GM23338 (cell line): ENCODE measurements at regions not wholly inside any gene's neighbourhood (a gene's known extent, or its start where the extent isn't known, plus 50 kb on each side); places are given as distances from the start of the nearest gene placed in this dataset.

Source experiments
- ATAC-seq: fragments of 200-7000 bp; cut with Tn5 transposase; 3 replicates; pipeline ENCODE4 v1.9.1; 2020
- DNase-seq: peaks from one replicate; pipeline ENCODE4 v3.0.0-alpha.2; 2015; ENCODE audit warnings: low spot score
- H2AFZ ChIP-seq: fragments of 200-600 bp; sonication (generic); 2 replicates; pipeline ENCODE4 v1.8.0; 2016; ENCODE audit warnings: antibody characterized with exemption, mild to moderate bottlenecking, moderate library complexity
- H3F3A ChIP-seq: fragments of 200-600 bp; sonication (generic); replicated peaks from 2 replicates; pipeline ENCODE4 v1.8.0; 2017; ENCODE audit warnings: antibody characterized with exemption, mixed run types, low read depth
- H3K27ac ChIP-seq: fragments of 200-600 bp; sonication (generic); 2 replicates; pipeline ENCODE4 v1.6.1; 2016; ENCODE audit warnings: low read depth
- H3K27me3 ChIP-seq: fragments of 200-600 bp; sonication (generic); 2 replicates; pipeline ENCODE4 v1.8.0; 2016; ENCODE audit warnings: mild to moderate bottlenecking, mixed run types, moderate library complexity; ENCODE audit not compliant: insufficient read depth
- H3K36me3 ChIP-seq: fragments of 200-600 bp; sonication (generic); 2 replicates; pipeline ENCODE4 v1.8.0; 2016; ENCODE audit warnings: mild to moderate bottlenecking; ENCODE audit not compliant: insufficient read depth
- H3K4me1 ChIP-seq: fragments of 200-600 bp; sonication (generic); 2 replicates; pipeline ENCODE4 v1.8.0; 2016; ENCODE audit warnings: mild to moderate bottlenecking, moderate library complexity; ENCODE audit not compliant: insufficient read depth
- H3K4me2 ChIP-seq: fragments of 200-600 bp; sonication (generic); 2 replicates; pipeline ENCODE4 v1.7.1; 2017; ENCODE audit warnings: mixed run types
- H3K4me3 ChIP-seq: fragments of 200-600 bp; sonication (generic); 2 replicates; pipeline ENCODE4 v1.6.1; 2016; ENCODE audit warnings: mixed run types
- H3K79me2 ChIP-seq: fragments of 200-600 bp; sonication (generic); replicated peaks from 2 replicates; pipeline ENCODE4 v1.8.0; 2017; ENCODE audit warnings: mild to moderate bottlenecking; ENCODE audit not compliant: insufficient read depth
- H3K9me2 ChIP-seq: fragments of 200-600 bp; sonication (generic); 2 replicates; pipeline ENCODE4 v1.8.0; 2017; ENCODE audit not compliant: insufficient read depth
- H4K20me1 ChIP-seq: fragments of 200-600 bp; sonication (generic); replicated peaks from 2 replicates; pipeline ENCODE4 v1.8.0; 2017; ENCODE audit warnings: mild to moderate bottlenecking; ENCODE audit not compliant: insufficient read depth
- H3K27ac Mint-ChIP-seq: 2 replicates; pipeline ENCODE4 v1.8.0; 2020; ENCODE audit warnings: inconsistent platforms, mild to moderate bottlenecking, moderate library complexity, mixed read lengths
- H3K27me3 Mint-ChIP-seq: 3 replicates; pipeline ENCODE4 v1.8.0; 2022; ENCODE audit warnings: low read depth, mild to moderate bottlenecking, moderate library complexity, mixed read lengths, inconsistent platforms; ENCODE audit not compliant: insufficient read depth, poor library complexity
- H3K36me3 Mint-ChIP-seq: 3 replicates; pipeline ENCODE4 v1.8.0; 2021; ENCODE audit warnings: low read depth, mild to moderate bottlenecking, inconsistent platforms, moderate library complexity, mixed read lengths
- H3K4me1 Mint-ChIP-seq: 3 replicates; pipeline ENCODE4 v1.8.0; 2020; ENCODE audit warnings: mild to moderate bottlenecking, inconsistent platforms, mixed read lengths
- H3K4me3 Mint-ChIP-seq: 3 replicates; pipeline ENCODE4 v1.8.0; 2021; ENCODE audit warnings: moderate library complexity, mild to moderate bottlenecking, inconsistent platforms, mixed read lengths
- H3K9me3 Mint-ChIP-seq: 3 replicates; pipeline ENCODE4 v1.8.0; 2020; ENCODE audit warnings: moderate library complexity, mild to moderate bottlenecking, inconsistent platforms, mixed read lengths
- EZH2 ChIP-seq: fragments of 200-600 bp; sonication (generic); IDR thresholded peaks from one replicate; pipeline ENCODE4 v1.8.0; 2017; ENCODE audit warnings: antibody characterized with exemption, mild to moderate bottlenecking, low read depth; ENCODE audit not compliant: unreplicated experiment
- JUNB ChIP-seq: IDR thresholded peaks from one replicate; pipeline ENCODE4 v1.6.1; 2016; ENCODE audit warnings: antibody characterized with exemption; ENCODE audit not compliant: unreplicated experiment
- NANOG ChIP-seq: IDR thresholded peaks from 2 replicates; pipeline ENCODE4 v1.6.1; 2016; ENCODE audit warnings: antibody characterized with exemption, borderline replicate concordance
- POLR2AphosphoS5 ChIP-seq: IDR thresholded peaks from 2 replicates; pipeline ENCODE4 v1.6.1; 2016; ENCODE audit warnings: antibody characterized with exemption, low read depth
- STAT1 ChIP-seq: IDR thresholded peaks from one replicate; pipeline ENCODE4 v1.6.1; 2016; ENCODE audit warnings: antibody characterized with exemption; ENCODE audit not compliant: unreplicated experiment
- ZNF114 ChIP-seq: fragments of 250-450 bp; sonication (Bioruptor Pico); IDR thresholded peaks from 2 replicates; pipeline ENCODE4 v1.5.0; 2020; ENCODE audit warnings: mild to moderate bottlenecking, moderate library complexity
- ZNF331 ChIP-seq: fragments of 250-450 bp; sonication (Bioruptor Pico); IDR thresholded peaks from 2 replicates; pipeline ENCODE4 v1.5.0; 2020; ENCODE audit warnings: low read depth, mild to moderate bottlenecking, moderate library complexity
- TF ChIP-seq, protein P1 (sequence below), 2 experiments: fragments of 200-600 bp in 1 of 2; sonication (generic) in 1 of 2; conservative IDR thresholded peaks; 2 replicates each; pipeline versions ENCODE4 v1.5.1 to v1.6.1; 2016 to 2017; ENCODE audit warnings: antibody characterized with exemption in 2 of 2, low read depth in 2 of 2, mild to moderate bottlenecking in 2 of 2, moderate library complexity in 1 of 2
- TF ChIP-seq, protein P2 (sequence below): IDR thresholded peaks from 2 replicates; pipeline ENCODE4 v1.6.1; 2016; ENCODE audit warnings: antibody characterized with exemption

DNA sequence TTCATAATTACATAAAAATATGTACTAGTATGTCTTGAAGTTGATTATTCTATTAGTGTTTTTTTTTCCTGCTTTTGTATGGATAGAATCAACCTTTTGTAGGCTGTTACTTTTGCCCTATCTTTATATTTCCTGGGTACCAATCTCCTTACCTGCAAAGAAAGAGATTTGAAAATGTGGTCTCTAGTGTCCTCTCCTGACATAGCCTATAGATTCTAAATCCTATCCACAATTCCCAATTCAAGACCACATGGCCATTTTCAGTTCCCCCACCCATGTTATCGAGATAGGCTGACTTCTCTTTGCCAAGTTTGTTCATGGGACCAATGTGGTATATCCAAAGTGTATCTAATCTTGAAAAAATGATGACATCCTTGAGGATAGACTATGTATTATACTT, 269.4 kb upstream of the SEMA3D start:
- Mint-ChIP-seq H3K27me3 (no peaks in the 10 kb centered on the region), H3K4me1 (0 out of 3 replicates have a peak, but pooled peaks cover under 1% of the 10 kb centered on the region), H3K36me3 (no peaks in the 10 kb centered on the region), H3K27ac (no peak overlapping the region), H3K4me3 (no peak overlapping the region), H3K9me3 (no peaks in the 10 kb centered on the region)
- Histone ChIP-seq H3K4me3 (no peak overlapping the region), H3K4me2 (no peak overlapping the region), H3K4me1 (no peaks in the 10 kb centered on the region), H3K27me3 (no peaks in the 10 kb centered on the region), H4K20me1 (no peaks in the 10 kb centered on the region), H3F3A (no peaks in the 10 kb centered on the region), H3K9me2 (no peaks in the 10 kb centered on the region), H3K36me3 (no peaks in the 10 kb centered on the region), H3K79me2 (no peaks in the 10 kb centered on the region), H3K27ac (no peak overlapping the region), H2AFZ (no peak overlapping the region)
- TF ChIP-seq, protein P1, sequence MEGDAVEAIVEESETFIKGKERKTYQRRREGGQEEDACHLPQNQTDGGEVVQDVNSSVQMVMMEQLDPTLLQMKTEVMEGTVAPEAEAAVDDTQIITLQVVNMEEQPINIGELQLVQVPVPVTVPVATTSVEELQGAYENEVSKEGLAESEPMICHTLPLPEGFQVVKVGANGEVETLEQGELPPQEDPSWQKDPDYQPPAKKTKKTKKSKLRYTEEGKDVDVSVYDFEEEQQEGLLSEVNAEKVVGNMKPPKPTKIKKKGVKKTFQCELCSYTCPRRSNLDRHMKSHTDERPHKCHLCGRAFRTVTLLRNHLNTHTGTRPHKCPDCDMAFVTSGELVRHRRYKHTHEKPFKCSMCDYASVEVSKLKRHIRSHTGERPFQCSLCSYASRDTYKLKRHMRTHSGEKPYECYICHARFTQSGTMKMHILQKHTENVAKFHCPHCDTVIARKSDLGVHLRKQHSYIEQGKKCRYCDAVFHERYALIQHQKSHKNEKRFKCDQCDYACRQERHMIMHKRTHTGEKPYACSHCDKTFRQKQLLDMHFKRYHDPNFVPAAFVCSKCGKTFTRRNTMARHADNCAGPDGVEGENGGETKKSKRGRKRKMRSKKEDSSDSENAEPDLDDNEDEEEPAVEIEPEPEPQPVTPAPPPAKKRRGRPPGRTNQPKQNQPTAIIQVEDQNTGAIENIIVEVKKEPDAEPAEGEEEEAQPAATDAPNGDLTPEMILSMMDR (conservative IDR thresholded peaks at IDR 0.05; ENCODE audit: low read depth in 2 of 2): peak in 1 of 2 experiments; percentile 48; a peak in 2 of 4 replicates
- no peak for TF ChIP-seq ZNF331 (CRISPR knock-in tag)
- no peak for TF ChIP-seq POLR2AphosphoS5
- TF ChIP-seq JUNB: no peak
- TF ChIP-seq EZH2: no peak
- DNase-seq (peak; percentile 13), ATAC-seq (no peak)

GRCh38 chr7:85454904-85455303, 268.0 kb upstream of the SEMA3D start:
- no peak overlapping the region for H3K4me2 ChIP-seq
- H3K4me1 Mint-ChIP-seq: peaks cover 12% of the 10 kb centered on the region
- H3K27me3 ChIP-seq: no peaks in the 10 kb centered on the region
- H3K27me3 Mint-ChIP-seq: no peaks in the 10 kb centered on the region
- H3K9me3 Mint-ChIP-seq: no peaks in the 10 kb centered on the region
- no peaks in the 10 kb centered on the region for H4K20me1 ChIP-seq
- H3K27ac Mint-ChIP-seq: no peak overlapping the region
- no peaks in the 10 kb centered on the region for H3K36me3 ChIP-seq
- no peaks in the 10 kb centered on the region for H3K36me3 Mint-ChIP-seq
- H3K4me3 Mint-ChIP-seq: no peak overlapping the region
- H3F3A ChIP-seq: no peaks in the 10 kb centered on the region
- no peak for ATAC-seq
- no peaks in the 10 kb centered on the region for H3K79me2 ChIP-seq
- H3K27ac ChIP-seq: no peak overlapping the region
- no peak overlapping the region for H2AFZ ChIP-seq
- H3K4me3 ChIP-seq: no peak overlapping the region
- H3K9me2 ChIP-seq: no peaks in the 10 kb centered on the region
- no peak for DNase-seq
- no peaks in the 10 kb centered on the region for H3K4me1 ChIP-seq
- TF ChIP-seq, protein P2, sequence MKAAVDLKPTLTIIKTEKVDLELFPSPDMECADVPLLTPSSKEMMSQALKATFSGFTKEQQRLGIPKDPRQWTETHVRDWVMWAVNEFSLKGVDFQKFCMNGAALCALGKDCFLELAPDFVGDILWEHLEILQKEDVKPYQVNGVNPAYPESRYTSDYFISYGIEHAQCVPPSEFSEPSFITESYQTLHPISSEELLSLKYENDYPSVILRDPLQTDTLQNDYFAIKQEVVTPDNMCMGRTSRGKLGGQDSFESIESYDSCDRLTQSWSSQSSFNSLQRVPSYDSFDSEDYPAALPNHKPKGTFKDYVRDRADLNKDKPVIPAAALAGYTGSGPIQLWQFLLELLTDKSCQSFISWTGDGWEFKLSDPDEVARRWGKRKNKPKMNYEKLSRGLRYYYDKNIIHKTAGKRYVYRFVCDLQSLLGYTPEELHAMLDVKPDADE: no peak
- TF ChIP-seq, protein P1 (conservative IDR thresholded peaks at IDR 0.05; ENCODE audit: low read depth in 2 of 2): no peak
- TF ChIP-seq STAT1: no peak
- no peak for TF ChIP-seq ZNF114 (CRISPR knock-in tag)
- no peak for TF ChIP-seq JUNB
- TF ChIP-seq NANOG: no peak
- no peak for TF ChIP-seq EZH2
